Fibroblast of peridontal ligament (primary cell): ENCODE measurements at regions not wholly inside any gene's neighbourhood (a gene's known extent, or its start where the extent isn't known, plus 50 kb on each side); places are given as distances from the start of the nearest gene placed in this dataset.
"Not testable (repeated sequence)": the region's sequence is repeated elsewhere in the genome, so short reads cannot be mapped to it uniquely, and the experiment has no call there.

Experiments used
- DNase-seq: peaks from one replicate; pipeline ENCODE4 v3.0.0-alpha.2; 2010; ENCODE audit errors: extremely low read depth

- peak; percentile 84 for DNase-seq
Observed at GRCh38 chr4:141346144-141346543, 125.4 kb downstream of the ZNF330 start.

GRCh38 chr4:141347684-141348083 is 127.0 kb downstream of the ZNF330 start:
- DNase-seq, result no peak

GRCh38 chr4:141348125-141348524 is 127.4 kb downstream of the ZNF330 start:
- no peak for DNase-seq

DNA sequence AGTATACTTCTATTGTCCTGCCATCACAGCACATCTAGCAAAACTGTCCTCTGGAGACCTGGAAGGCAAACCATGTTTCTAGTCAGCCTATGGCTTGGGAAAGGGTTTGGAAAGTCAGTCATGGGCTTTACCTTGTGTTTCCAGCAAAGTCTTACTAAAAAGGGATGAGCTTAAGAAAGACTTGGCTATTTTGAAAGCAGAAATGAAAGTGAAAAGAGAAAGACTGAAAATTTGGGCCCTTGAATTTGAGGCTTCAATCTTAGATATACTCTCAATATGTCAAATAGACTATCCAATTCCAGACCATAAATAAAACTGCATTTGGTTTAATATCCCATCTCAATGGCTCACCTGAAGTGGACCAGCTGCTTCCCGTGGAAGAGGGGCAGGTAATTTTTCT is 127.9 kb downstream of the ZNF330 start:
- no peak for DNase-seq

DNA sequence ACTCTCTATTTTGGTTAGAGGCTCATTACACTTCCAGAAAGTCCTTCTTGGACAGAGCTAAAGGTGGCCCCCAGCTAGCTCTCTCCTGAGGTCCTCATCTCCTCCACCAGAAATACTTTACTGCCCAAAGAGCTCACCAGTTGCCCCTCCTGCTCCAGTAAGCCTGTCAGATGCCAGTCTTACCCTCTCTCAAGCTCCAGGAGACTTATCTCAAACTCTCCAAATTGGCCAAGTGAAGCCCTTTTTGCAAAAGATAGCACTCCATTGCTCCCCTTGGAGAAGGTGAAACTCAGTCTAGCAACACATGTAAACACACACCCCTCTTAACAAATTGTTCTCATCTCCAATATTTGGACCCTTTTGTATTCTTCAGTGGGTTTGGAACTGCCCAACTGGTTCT is 128.5 kb downstream of the ZNF330 start:
- DNase-seq, result no peak

GRCh38 chr4:141350122-141350905 is 129.6 kb downstream of the ZNF330 start:
- DNase-seq, result peak; percentile 12

- DNase-seq, result no peak
Observed at GRCh38 chr4:141352331-141352730, 131.6 kb downstream of the ZNF330 start.

DNA sequence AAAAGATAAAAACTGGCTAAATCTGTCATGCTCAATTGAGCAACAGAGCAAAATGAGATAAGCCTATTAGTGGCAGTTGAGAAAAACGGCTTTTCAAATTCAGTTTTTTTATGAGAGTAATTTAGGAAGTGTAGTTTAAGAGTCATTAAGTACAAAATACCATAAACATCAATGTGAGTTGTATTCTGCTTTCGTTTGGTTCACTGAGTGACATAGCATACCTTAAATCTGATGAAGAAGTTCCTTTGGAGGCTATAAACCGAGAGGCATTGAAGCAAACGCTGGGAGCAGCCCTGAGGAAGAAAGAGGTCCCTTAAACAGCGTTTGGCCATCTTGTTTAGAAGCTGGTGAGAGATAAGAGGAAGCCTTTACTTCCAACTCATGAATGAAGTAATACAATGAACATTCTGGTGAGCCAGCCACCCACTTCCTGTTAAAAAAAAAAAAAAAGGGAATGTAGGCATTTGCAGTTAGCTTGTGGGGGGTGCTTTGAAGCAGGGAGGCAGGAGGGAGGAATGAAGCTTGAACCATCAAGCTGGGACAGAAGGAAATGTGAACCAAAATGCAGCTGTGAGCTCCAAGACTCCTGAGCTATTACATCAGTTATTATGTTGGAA is 132.3 kb downstream of the ZNF330 start:
- DNase-seq, result peak; percentile 48

DNA sequence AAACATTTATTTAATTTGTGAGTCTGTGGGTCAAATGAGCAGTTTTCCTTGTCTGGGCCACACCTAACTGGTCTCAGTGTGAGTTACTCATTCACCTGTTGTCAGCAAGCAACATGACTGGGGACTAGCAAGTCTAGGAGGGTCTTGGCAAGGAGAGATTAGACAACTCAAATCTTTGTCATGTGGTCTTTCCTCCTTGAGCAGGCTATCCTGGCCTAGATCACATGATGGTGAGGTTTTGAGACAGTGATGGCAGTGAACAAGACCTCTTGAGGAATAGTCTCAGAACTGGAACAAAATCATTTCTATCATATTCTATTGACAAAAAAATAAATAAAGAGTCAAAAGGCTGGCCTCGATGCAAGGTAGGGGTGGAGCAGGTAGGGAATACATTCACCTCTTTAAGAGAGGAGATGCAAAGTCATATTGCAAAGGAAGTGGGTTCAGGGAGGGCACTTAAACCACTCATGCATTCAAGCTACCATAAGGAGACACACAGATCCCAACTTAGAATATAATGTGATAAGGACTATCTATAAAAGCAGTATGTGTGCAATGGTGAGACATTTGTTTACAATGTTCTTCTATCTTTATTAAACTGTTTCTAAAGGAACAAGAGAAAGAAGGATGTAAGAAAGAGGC is 135.7 kb downstream of the ZNF330 start:
- no peak for DNase-seq

- no peak for DNase-seq
Observed at GRCh38 chr4:141356963-141357335, 136.3 kb downstream of the ZNF330 start.

GRCh38 chr4:141368241-141368640 is 147.5 kb downstream of the ZNF330 start:
- DNase-seq, result not testable (repeated sequence)

DNA sequence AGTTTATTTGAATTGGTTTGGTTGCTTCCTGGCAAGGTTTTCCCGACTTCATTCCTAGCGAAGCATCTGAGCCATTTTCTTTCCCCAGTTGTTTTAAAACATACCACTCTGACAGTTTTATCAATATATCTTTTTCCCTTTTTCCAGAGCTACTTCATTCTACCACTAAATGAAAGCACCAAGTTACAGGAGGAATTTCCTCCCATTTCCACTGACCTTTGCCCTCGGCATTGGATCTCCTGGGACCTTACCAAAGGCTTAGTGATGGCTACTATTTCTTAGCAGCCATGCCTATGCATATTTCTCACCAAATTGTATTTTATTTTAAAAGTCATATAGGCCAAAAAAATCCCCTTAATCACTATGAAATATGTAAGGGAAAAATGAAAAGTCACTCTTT is 150.5 kb downstream of the ZNF330 start:
- no peak for DNase-seq

GRCh38 chr4:141375855-141376254 is 155.2 kb downstream of the ZNF330 start:
- DNase-seq, result peak; percentile 82

- no peak for DNase-seq
Observed at GRCh38 chr4:141376769-141377168, 156.1 kb downstream of the ZNF330 start.

GRCh38 chr4:141387299-141387698 is 166.6 kb downstream of the ZNF330 start:
- DNase-seq, result no peak

- peak; percentile 44 for DNase-seq
Observed at GRCh38 chr4:141388481-141388880, 167.8 kb downstream of the ZNF330 start.

GRCh38 chr4:141389649-141390048 is 169.0 kb downstream of the ZNF330 start:
- no peak for DNase-seq

DNA sequence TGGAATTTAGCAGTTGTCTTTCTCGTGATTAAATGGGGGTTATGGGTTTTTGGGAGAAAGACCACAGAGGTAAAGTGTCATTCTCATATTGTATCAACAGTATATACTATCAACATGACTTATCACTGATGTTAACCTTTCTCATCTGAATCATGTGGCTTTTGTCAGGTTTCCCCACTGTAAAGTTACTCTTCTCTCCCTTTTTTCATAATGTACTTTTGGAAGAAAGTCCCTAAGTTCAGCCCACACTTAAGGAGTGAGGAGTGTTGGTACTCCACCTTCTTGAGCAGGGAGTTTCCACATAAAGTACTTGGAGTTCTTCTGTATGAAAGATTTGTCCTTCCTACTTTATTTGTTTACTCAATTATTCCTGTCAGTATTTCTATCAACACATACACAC is 169.9 kb downstream of the ZNF330 start:
- no peak for DNase-seq

- DNase-seq, result no peak
Observed at GRCh38 chr4:141391293-141391692, 170.6 kb downstream of the ZNF330 start.

DNA sequence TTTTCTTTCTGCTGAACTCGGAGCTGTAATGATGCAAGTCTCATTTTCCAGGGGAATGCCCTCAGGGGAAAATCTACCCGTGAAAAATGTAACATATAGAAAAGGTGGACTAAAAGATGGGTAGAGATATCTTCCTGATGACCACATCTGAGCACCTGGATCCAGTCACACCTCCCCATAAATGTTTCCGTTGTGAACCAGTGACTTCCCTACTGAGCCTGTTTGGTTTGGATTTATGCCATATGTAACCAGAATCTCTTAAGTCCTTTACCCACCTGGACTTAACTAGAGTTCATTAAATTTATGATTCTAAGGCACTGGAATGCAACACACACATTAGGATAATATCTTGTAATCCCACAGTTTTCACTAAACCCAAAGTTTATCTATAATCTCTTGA is 171.1 kb downstream of the ZNF330 start:
- no peak for DNase-seq

DNA sequence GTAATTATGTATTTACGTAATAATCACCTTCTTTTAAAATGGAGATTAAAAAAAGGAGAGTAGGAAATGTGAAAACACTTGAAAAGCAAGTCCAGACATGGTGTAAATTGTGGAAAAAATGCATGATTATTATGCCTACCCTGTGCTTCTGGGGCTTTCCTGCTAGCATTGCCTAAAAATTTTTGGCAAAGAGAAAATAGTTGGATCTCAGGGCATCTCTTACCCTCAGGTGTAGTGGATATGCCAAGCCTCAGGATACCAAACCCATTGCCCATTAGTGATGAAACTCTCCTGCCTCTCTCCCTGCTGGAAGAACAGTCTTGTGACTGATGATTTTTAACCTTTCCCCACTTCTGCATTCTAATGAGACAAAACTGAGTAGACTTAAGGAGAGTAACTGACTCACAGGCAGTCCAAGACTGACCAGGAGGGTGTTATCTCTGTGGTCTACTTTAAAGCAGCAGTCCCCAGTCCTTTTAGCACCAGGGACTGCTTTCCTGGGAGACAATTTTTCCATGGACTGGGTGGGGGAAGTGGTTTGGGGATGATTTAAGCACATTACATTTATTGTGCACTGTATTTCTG is 174.6 kb downstream of the ZNF330 start:
- no peak for DNase-seq

DNA sequence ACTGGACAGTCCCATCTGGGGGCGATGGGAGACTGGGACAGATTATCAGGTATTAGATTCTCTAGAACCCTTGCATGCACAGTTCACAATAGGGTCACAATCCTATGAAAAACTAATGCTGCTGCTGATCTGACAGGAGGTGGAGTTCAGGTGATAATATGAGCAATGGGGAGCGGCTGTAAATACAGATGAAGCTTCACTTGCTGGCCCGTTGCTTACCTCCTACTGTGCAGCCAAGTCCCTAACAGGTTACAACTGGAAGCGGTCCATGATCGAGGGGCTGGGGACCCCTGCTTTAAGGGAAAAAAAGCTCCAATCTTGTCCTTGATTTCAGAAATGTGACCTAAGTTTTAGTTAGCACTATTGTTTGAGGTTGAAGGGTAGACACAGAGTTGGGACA is 175.2 kb downstream of the ZNF330 start:
- no peak for DNase-seq

GRCh38 chr4:141402712-141403111 is 182.0 kb downstream of the ZNF330 start:
- no peak for DNase-seq
